ENCODE measurements at regions not wholly inside any gene's neighbourhood (a gene's known extent, or its start where the extent isn't known, plus 50 kb on each side); places are given as distances from the start of the nearest gene placed in this dataset.

- Mint-ChIP-seq H3K4me3 (no peak overlapping the region), H3K36me3 (ENCODE audit: low read depth) (no peaks in the 10 kb centered on the region), H3K4me1 (ENCODE audit: low read depth) (no peaks in the 10 kb centered on the region), H3K27ac (no peak overlapping the region), H3K27me3 (no peaks in the 10 kb centered on the region), H3K9me3 (peaks cover 2% of the 10 kb centered on the region)
- no peak for DNase-seq
These were observed 153.1 kb upstream of the MEOX2 start for GRCh38 chr7:15839416-15840100.

GRCh38 chr7:15838265-15838664, 151.8 kb upstream of the MEOX2 start:
- Mint-ChIP-seq H3K4me1 (ENCODE audit: low read depth) (no peaks in the 10 kb centered on the region), H3K27ac (no peak overlapping the region), H3K4me3 (no peak overlapping the region), H3K27me3 (no peaks in the 10 kb centered on the region), H3K36me3 (ENCODE audit: low read depth) (no peaks in the 10 kb centered on the region), H3K9me3 (peaks cover 2% of the 10 kb centered on the region)
- no peak for DNase-seq

- Mint-ChIP-seq H3K4me1 (ENCODE audit: low read depth) (no peaks in the 10 kb centered on the region), H3K36me3 (ENCODE audit: low read depth) (no peaks in the 10 kb centered on the region), H3K9me3 (peaks cover 2% of the 10 kb centered on the region), H3K27me3 (no peaks in the 10 kb centered on the region), H3K27ac (no peak overlapping the region), H3K4me3 (no peak overlapping the region)
- no peak for DNase-seq
These were observed 150.9 kb upstream of the MEOX2 start for GRCh38 chr7:15837306-15837950.

- DNase-seq, result no peak
- Mint-ChIP-seq H3K27me3 (no peaks in the 10 kb centered on the region), H3K9me3 (peaks cover 2% of the 10 kb centered on the region), H3K36me3 (ENCODE audit: low read depth) (no peaks in the 10 kb centered on the region), H3K27ac (no peak overlapping the region), H3K4me3 (no peak overlapping the region), H3K4me1 (ENCODE audit: low read depth) (no peaks in the 10 kb centered on the region)
These were observed 150.2 kb upstream of the MEOX2 start for GRCh38 chr7:15836651-15837050.

- Mint-ChIP-seq H3K27me3 (no peaks in the 10 kb centered on the region), H3K36me3 (ENCODE audit: low read depth) (no peaks in the 10 kb centered on the region), H3K4me3 (no peak overlapping the region), H3K4me1 (ENCODE audit: low read depth) (no peaks in the 10 kb centered on the region), H3K27ac (no peak overlapping the region), H3K9me3 (peaks cover under 1% of the 10 kb centered on the region)
- no peak for DNase-seq
These were observed 149.6 kb upstream of the MEOX2 start for GRCh38 chr7:15836041-15836440.

GRCh38 chr7:15834446-15834845, 148.0 kb upstream of the MEOX2 start:
- Mint-ChIP-seq H3K36me3 (ENCODE audit: low read depth) (no peaks in the 10 kb centered on the region), H3K9me3 (no peaks in the 10 kb centered on the region), H3K27ac (no peak overlapping the region), H3K4me3 (no peak overlapping the region), H3K4me1 (ENCODE audit: low read depth) (no peaks in the 10 kb centered on the region), H3K27me3 (no peaks in the 10 kb centered on the region)
- DNase-seq, result no peak

GRCh38 chr7:15832996-15833395, 146.5 kb upstream of the MEOX2 start:
- Mint-ChIP-seq H3K4me1 (ENCODE audit: low read depth) (no peaks in the 10 kb centered on the region), H3K9me3 (no peaks in the 10 kb centered on the region), H3K4me3 (no peak overlapping the region), H3K27ac (no peak overlapping the region), H3K27me3 (no peaks in the 10 kb centered on the region), H3K36me3 (ENCODE audit: low read depth) (no peaks in the 10 kb centered on the region)
- DNase-seq, result no peak

GRCh38 chr7:15831606-15832005, 145.1 kb upstream of the MEOX2 start:
- no peak for DNase-seq
- H3K9me3 Mint-ChIP-seq, result no peaks in the 10 kb centered on the region
- H3K4me1 Mint-ChIP-seq (ENCODE audit: low read depth), result no peaks in the 10 kb centered on the region
- H3K36me3 Mint-ChIP-seq (ENCODE audit: low read depth), result no peaks in the 10 kb centered on the region
- no peaks in the 10 kb centered on the region for H3K27me3 Mint-ChIP-seq
- no peak overlapping the region for H3K27ac Mint-ChIP-seq
- H3K4me3 Mint-ChIP-seq, result no peak overlapping the region

- Mint-ChIP-seq H3K9me3 (no peaks in the 10 kb centered on the region), H3K4me1 (ENCODE audit: low read depth) (no peaks in the 10 kb centered on the region), H3K27ac (no peak overlapping the region), H3K4me3 (no peak overlapping the region), H3K36me3 (ENCODE audit: low read depth) (no peaks in the 10 kb centered on the region), H3K27me3 (no peaks in the 10 kb centered on the region)
- no peak for DNase-seq
These were observed 143.2 kb upstream of the MEOX2 start for GRCh38 chr7:15829691-15830090.

- Mint-ChIP-seq H3K27ac (no peak overlapping the region), H3K27me3 (no peaks in the 10 kb centered on the region), H3K4me3 (no peak overlapping the region), H3K36me3 (ENCODE audit: low read depth) (no peaks in the 10 kb centered on the region), H3K9me3 (no peaks in the 10 kb centered on the region), H3K4me1 (ENCODE audit: low read depth) (no peaks in the 10 kb centered on the region)
- DNase-seq, result no peak
These were observed 142.4 kb upstream of the MEOX2 start for GRCh38 chr7:15828881-15829280.

GRCh38 chr7:15821484-15822427, 135.3 kb upstream of the MEOX2 start:
- Mint-ChIP-seq H3K36me3 (ENCODE audit: low read depth) (no peaks in the 10 kb centered on the region), H3K27me3 (no peaks in the 10 kb centered on the region), H3K4me3 (no peak overlapping the region), H3K27ac (no peak overlapping the region), H3K4me1 (ENCODE audit: low read depth) (no peaks in the 10 kb centered on the region), H3K9me3 (no peaks in the 10 kb centered on the region)
- no peak for DNase-seq

- Mint-ChIP-seq H3K36me3 (ENCODE audit: low read depth) (no peaks in the 10 kb centered on the region), H3K27me3 (no peaks in the 10 kb centered on the region), H3K27ac (no peak overlapping the region), H3K4me3 (no peak overlapping the region), H3K4me1 (ENCODE audit: low read depth) (no peaks in the 10 kb centered on the region), H3K9me3 (peaks cover 4% of the 10 kb centered on the region)
- no peak for DNase-seq
These were observed 133.8 kb upstream of the MEOX2 start for GRCh38 chr7:15820319-15820718.

GRCh38 chr7:15816835-15817426, 130.4 kb upstream of the MEOX2 start:
- no peaks in the 10 kb centered on the region for H3K36me3 Mint-ChIP-seq (ENCODE audit: low read depth)
- H3K9me3 Mint-ChIP-seq, result peaks cover 16% of the 10 kb centered on the region
- H3K27ac Mint-ChIP-seq, result no peak overlapping the region
- no peak for DNase-seq
- no peaks in the 10 kb centered on the region for H3K27me3 Mint-ChIP-seq
- no peaks in the 10 kb centered on the region for H3K4me1 Mint-ChIP-seq (ENCODE audit: low read depth)
- H3K4me3 Mint-ChIP-seq, result no peak overlapping the region

GRCh38 chr7:15813448-15813847, 127.0 kb upstream of the MEOX2 start:
- no peaks in the 10 kb centered on the region for H3K36me3 Mint-ChIP-seq (ENCODE audit: low read depth)

More at GRCh38 chr7:15813448-15813847, 127.0 kb upstream of the MEOX2 start:
- no peaks in the 10 kb centered on the region for H3K27me3 Mint-ChIP-seq
- no peak for DNase-seq
- H3K9me3 Mint-ChIP-seq, result peaks cover 20% of the 10 kb centered on the region
- H3K4me1 Mint-ChIP-seq (ENCODE audit: low read depth), result no peaks in the 10 kb centered on the region
- H3K27ac Mint-ChIP-seq, result no peak overlapping the region
- H3K4me3 Mint-ChIP-seq, result no peak overlapping the region
